NCI-H128 (cell line): ENCODE measurements at regions not wholly inside any gene's neighbourhood (a gene's known extent, or its start where the extent isn't known, plus 50 kb on each side); places are given as distances from the start of the nearest gene placed in this dataset.
"Not testable (repeated sequence)": the region's sequence is repeated elsewhere in the genome, so short reads cannot be mapped to it uniquely, and the experiment has no call there.

Experiments
- DNase-seq: peaks from one replicate; lab custom pipeline; 2025; ENCODE audit not compliant: unreplicated experiment; lab: John Stamatoyannopoulos, UW

GRCh38 chr12:17016116-17016864 is 410.3 kb upstream of the LMO3 start:
- no peak for DNase-seq

DNA sequence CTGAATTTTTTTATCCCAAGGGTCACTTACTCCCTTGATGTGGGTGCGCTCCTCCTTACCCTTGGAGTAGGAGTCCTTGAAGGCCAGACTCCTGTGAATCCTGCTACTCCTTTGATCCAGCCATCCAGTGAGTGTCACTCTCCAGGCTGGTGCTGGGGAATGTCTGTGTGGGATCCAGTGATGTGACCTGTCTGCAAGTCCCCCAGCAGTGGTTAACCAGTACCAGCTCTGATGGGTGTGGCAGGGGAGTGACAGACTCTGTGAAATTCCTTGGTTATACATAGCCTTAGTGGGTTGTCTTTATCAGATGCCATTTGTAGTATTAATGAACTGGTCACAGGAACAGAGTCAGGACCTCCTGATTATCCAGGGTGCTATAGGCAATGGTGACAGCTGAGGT is 409.5 kb upstream of the LMO3 start:
- DNase-seq: no peak

- not testable (repeated sequence) for DNase-seq
These were observed 401.6 kb upstream of the LMO3 start for GRCh38 chr12:17007442-17008040.

- not testable (repeated sequence) for DNase-seq
These were observed 392.6 kb upstream of the LMO3 start for GRCh38 chr12:16998538-16998937.

- DNase-seq: no peak
These were observed 378.5 kb upstream of the LMO3 start for GRCh38 chr12:16984484-16984883.

DNA sequence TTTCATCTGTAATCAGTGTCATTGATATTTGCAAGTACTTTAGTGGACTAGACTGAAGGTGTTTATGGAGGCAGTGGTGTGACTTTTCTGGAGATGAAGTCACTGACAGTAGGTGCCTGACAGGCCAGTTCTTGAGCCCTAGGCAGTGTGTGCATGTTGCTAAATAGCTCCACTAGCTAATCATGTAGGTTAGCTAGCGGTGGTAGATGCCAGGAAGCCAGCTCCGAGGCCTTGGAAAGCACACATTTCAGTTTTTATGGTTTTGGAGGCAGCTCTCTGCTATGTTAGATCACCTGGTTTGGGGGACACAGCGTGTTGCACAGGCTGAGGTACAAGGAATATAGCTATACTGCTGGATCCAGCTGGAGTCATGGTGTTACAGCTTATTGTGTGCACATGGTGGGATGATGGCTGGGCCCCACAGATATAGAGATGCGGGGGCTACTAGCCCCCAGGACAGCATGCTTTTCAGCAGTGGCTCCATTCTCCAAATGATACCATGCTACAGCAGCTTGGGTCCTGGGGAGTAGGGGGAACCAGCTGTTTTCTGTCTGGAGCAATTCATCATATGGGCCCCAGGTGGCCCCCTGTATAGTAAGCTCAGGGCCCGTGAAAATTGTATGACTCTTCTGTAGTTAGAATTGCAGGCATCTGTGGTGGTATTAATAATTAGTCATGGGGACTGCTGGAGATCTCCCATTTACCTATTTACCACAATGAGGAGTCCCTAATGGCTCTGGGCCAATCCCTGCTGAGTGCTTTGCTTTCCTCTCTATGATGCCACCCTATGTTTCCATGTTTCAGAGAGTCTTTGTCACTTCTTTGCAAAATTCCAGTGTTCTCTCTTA is 367.2 kb upstream of the LMO3 start:
- no peak for DNase-seq

- no peak for DNase-seq
These were observed 356.9 kb upstream of the LMO3 start for GRCh38 chr12:16962889-16963288.

- DNase-seq: no peak
These were observed 349.2 kb upstream of the LMO3 start for GRCh38 chr12:16955083-16955657.

DNA sequence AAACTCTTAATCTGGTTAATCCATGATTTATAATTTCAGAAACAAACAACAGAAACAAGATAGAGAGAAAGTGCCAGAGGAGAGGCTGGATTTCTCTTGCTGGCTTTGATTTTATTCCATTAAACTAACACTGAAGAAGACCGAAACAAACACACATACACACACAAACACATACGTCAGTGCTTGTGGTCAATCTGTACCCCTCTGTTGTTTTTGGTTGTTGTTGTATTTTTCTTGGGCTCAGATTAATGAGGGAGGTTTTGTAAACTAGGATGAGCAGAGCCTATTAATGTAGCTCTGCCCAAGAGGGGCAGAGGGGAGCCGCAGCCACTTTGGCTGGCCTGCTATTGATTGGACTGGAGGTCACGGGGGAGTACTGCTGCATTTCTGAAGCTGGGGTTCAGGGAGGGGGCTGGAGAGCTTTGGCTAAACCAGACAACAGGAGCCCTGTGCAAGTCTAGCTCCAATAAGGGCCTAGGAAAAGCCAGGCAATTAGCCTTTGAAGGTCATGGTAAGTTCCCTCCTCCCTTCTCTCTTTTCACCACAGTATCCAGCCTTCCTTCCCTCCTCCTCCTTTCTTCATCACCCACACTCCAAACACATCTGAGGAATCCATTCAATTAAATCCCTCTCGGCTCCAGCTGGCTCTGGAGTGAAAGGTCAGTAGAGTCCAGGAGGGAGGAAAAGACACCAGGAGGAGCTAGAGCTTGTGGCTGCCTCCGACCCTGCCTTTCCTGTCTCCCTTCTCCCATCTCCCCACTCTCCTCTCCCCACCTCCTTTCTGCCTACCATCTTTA is 344.1 kb upstream of the LMO3 start:
- no peak for DNase-seq

- no peak for DNase-seq
These were observed 343.4 kb upstream of the LMO3 start for GRCh38 chr12:16949371-16949770.

- DNase-seq: no peak
These were observed 340.7 kb upstream of the LMO3 start for GRCh38 chr12:16946704-16947103.

DNA sequence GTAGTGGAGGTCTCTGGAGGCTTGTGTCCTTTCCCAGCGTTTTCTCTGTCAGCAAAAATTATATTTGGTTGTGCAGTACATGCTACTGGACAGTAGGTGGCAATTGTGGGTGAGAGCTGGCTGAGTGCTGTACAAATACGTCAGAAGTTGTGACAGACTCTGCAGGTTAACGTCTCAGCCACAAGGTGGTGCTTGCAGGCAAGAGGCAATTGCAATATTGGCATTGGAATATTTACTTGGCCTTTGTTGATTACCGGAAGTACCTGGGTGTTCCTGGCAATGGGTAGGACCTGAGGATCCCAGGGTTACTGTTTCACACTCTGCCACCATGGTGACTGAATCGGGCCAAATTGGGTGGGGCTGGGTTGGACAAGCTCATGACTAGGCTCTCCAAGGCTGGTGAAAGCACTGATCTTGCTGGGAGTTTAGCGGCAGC is 333.9 kb upstream of the LMO3 start:
- DNase-seq: no peak

DNA sequence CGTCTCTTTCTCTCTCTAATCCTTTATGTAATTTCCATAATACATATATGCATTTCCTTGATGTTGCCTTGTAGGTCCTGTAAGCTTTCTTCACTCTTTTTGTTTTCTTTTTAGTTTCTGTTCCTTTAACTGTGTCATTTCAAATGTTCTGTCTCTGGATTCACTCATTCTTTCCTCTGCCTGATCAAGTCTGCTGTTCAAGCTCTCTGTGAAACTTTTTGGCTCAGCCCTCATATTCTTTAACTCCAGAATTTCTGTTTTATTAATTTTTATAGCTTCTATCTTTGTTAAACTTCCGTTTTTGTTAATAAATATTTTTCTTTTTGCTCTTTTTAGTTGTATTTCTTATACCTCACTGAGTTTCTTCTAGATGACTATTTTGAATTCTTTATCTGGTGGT is 321.3 kb upstream of the LMO3 start:
- DNase-seq: no peak

DNA sequence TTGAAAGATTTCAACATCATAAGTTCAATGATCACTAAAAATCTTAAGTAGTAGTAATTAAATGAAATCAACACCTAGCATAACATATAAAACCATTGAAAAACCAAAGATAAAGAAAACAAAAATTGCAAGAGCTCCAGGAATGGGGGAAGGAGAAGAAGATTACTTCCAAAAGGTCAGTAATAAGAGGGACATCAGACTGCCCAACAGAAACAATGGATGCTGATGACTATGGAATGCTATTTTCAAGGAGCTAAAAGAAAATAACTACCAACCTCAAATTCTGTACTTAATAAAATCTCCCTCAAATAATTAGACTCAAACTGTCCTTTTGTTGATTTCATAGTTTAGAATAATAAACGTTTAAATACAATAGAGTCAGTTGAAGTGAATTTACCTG is 314.5 kb upstream of the LMO3 start:
- DNase-seq: no peak

DNA sequence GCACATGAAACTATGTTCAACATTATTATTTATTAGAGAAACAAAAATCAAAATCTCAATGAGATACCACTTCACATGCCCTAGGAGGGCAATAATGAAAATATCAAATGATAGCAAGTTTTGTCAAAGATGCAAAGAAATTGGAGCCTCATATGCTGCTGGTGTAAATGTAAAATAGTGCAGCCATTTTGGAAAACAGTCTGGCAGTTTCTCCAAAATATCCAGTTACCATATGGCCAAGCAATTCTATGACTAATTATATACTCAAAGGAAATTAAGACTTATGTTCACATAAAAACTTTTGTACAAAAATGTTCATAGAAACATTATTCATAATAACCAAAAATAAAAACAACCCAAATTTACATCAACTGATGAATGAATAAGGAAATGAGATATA is 313.6 kb upstream of the LMO3 start:
- no peak for DNase-seq

GRCh38 chr12:16914853-16915252 is 308.9 kb upstream of the LMO3 start:
- no peak for DNase-seq

GRCh38 chr12:16913832-16914490 is 308.0 kb upstream of the LMO3 start:
- no peak for DNase-seq

GRCh38 chr12:16901946-16902345 is 296.0 kb upstream of the LMO3 start:
- no peak for DNase-seq

DNA sequence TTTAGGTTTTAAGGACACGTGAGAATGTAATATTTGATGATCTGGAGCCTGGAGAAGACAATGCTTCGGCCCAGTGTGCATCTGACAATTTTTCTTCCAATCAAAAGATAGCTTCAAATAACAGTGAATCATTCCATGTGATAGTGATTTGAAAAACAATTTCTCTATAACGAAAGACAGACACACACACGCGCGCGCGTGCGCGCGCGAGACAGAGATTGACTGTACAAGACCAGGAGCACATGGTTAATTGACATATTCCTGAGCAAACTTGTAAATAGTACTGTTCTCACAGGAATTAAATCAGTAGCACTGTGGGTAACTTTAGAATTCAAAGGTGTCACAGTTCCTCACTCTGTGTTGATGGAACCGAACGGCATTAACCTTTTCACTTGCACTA is 287.5 kb upstream of the LMO3 start:
- no peak for DNase-seq

DNA sequence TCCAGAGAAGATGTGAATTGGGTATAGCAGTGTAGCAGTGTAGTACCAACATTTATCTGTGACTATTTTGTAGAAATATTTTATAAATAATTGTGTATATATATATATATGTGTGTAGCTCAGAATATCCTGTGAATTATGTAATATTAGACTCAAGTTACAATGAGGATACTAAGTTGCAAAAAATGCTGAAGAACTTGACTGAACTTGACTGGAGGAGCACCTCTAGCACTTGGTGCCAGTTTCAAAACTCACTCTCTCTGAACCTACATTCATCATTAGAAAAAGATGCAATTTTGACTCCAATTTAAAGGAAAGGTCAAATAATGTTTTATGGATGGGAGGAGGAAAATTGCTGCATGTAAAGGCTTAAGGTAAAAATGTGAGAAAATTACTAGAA is 285.7 kb upstream of the LMO3 start:
- no peak for DNase-seq
